ENCODE measurements at regions not wholly inside any gene's neighbourhood (a gene's known extent, or its start where the extent isn't known, plus 50 kb on each side); places are given as distances from the start of the nearest gene placed in this dataset.

- TF ChIP-seq CEBPB (IDR thresholded peaks at IDR 0.05) (no peak), FOXM1 (IDR thresholded peaks at IDR 0.05; ENCODE audit: borderline replicate concordance, low read depth) (no peak), MAX (IDR thresholded peaks at IDR 0.05) (no peak), EP300 (IDR thresholded peaks at IDR 0.05; ENCODE audit: borderline replicate concordance) (no peak), RAD21 (IDR thresholded peaks at IDR 0.05; ENCODE audit: low read depth) (no peak), CREB1 (IDR thresholded peaks at IDR 0.05; ENCODE audit: low read depth) (no peak), TAF1 (IDR thresholded peaks at IDR 0.05; ENCODE audit: low read depth) (no peak), EGR1 (IDR thresholded peaks at IDR 0.05) (no peak), TCF12 (IDR thresholded peaks at IDR 0.05; ENCODE audit: low read depth) (no peak), NFIC (IDR thresholded peaks at IDR 0.05) (no peak)
- TF ChIP-seq, protein P1, sequence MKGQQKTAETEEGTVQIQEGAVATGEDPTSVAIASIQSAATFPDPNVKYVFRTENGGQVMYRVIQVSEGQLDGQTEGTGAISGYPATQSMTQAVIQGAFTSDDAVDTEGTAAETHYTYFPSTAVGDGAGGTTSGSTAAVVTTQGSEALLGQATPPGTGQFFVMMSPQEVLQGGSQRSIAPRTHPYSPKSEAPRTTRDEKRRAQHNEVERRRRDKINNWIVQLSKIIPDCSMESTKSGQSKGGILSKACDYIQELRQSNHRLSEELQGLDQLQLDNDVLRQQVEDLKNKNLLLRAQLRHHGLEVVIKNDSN (IDR thresholded peaks at IDR 0.05) = no peak
- TF ChIP-seq, protein P2, sequence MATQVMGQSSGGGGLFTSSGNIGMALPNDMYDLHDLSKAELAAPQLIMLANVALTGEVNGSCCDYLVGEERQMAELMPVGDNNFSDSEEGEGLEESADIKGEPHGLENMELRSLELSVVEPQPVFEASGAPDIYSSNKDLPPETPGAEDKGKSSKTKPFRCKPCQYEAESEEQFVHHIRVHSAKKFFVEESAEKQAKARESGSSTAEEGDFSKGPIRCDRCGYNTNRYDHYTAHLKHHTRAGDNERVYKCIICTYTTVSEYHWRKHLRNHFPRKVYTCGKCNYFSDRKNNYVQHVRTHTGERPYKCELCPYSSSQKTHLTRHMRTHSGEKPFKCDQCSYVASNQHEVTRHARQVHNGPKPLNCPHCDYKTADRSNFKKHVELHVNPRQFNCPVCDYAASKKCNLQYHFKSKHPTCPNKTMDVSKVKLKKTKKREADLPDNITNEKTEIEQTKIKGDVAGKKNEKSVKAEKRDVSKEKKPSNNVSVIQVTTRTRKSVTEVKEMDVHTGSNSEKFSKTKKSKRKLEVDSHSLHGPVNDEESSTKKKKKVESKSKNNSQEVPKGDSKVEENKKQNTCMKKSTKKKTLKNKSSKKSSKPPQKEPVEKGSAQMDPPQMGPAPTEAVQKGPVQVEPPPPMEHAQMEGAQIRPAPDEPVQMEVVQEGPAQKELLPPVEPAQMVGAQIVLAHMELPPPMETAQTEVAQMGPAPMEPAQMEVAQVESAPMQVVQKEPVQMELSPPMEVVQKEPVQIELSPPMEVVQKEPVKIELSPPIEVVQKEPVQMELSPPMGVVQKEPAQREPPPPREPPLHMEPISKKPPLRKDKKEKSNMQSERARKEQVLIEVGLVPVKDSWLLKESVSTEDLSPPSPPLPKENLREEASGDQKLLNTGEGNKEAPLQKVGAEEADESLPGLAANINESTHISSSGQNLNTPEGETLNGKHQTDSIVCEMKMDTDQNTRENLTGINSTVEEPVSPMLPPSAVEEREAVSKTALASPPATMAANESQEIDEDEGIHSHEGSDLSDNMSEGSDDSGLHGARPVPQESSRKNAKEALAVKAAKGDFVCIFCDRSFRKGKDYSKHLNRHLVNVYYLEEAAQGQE (IDR thresholded peaks at IDR 0.05; ENCODE audit: low read depth) = no peak
These were observed 57.3 kb upstream of the ECI2 start for GRCh38 chr6:4192627-4193026.
